Caco-2 (cell line): ENCODE measurements at regions not wholly inside any gene's neighbourhood (a gene's known extent, or its start where the extent isn't known, plus 50 kb on each side); places are given as distances from the start of the nearest gene placed in this dataset.

Source experiments
- BruUV-seq: library from RNA; stranded (reverse); fragments of 400-500 nt; replicated peaks from 2 replicates; lab custom pipeline; 2021; lab: Mats Ljungman, UMichigan
- CTCF ChIA-PET: fragments of 300-600 bp; sonication (Branson Sonifier 250); formaldehyde crosslinking; loops from one replicate; lab custom pipeline; 2022; ENCODE audit warnings: antibody characterized with exemption; lab: Charles Lee
- POLR2A ChIA-PET: fragments of 300-600 bp; sonication (Branson Sonifier 250); formaldehyde crosslinking; loops from one replicate; lab custom pipeline; 2022; ENCODE audit warnings: antibody characterized with exemption; lab: Charles Lee
- DNase-seq, 2 experiments: peaks; one replicate each; pipeline versions ENCODE4 v3.0.0 to v3.0.0-alpha.2; 2020 to 2022
- H3K27me3 ChIP-seq: replicated peaks from 2 replicates; pipeline ENCODE4 v1.6.0; 2011; ENCODE audit warnings: low read length; ENCODE audit not compliant: control insufficient read depth, insufficient read depth
- H3K36me3 ChIP-seq: 2 replicates; pipeline ENCODE4 v1.5.1; 2011; ENCODE audit warnings: low read length; ENCODE audit not compliant: control insufficient read depth, insufficient read depth
- H3K4me1 ChIP-seq: fragments of 250-450 bp; sonication (Bioruptor Pico); 2 replicates; pipeline ENCODE4 v1.5.1; 2020; ENCODE audit warnings: mild to moderate bottlenecking
- H3K4me3 ChIP-seq: 2 replicates; pipeline ENCODE4 v1.5.1; 2011; ENCODE audit warnings: low read depth, mild to moderate bottlenecking, control low read depth, low read length
- H3K9me3 ChIP-seq: fragments of 250-450 bp; sonication (Bioruptor Pico); 2 replicates; pipeline ENCODE4 v1.5.1; 2020; ENCODE audit warnings: mild to moderate bottlenecking, moderate library complexity
- H3K27ac Mint-ChIP-seq: one replicate; pipeline ENCODE4 v1.8.0; 2022; ENCODE audit warnings: mixed read lengths; ENCODE audit not compliant: unreplicated experiment
- H3K27me3 Mint-ChIP-seq: one replicate; pipeline ENCODE4 v1.8.0; 2022; ENCODE audit warnings: mixed read lengths; ENCODE audit not compliant: insufficient read depth, unreplicated experiment
- H3K36me3 Mint-ChIP-seq: one replicate; pipeline ENCODE4 v1.8.0; 2022; ENCODE audit warnings: mild to moderate bottlenecking, mixed read lengths; ENCODE audit not compliant: insufficient read depth, unreplicated experiment
- H3K4me1 Mint-ChIP-seq: one replicate; pipeline ENCODE4 v1.8.0; 2022; ENCODE audit warnings: low read depth, mixed read lengths; ENCODE audit not compliant: unreplicated experiment
- H3K4me3 Mint-ChIP-seq: one replicate; pipeline ENCODE4 v1.8.0; 2022; ENCODE audit warnings: mild to moderate bottlenecking, moderate library complexity, mixed read lengths; ENCODE audit not compliant: unreplicated experiment
- H3K9me3 Mint-ChIP-seq: one replicate; pipeline ENCODE4 v1.8.0; 2022; ENCODE audit warnings: mixed read lengths; ENCODE audit not compliant: unreplicated experiment
- intact Hi-C: fragments of 100-400 bp; cut with micrococcal nuclease; formaldehyde crosslinking; loops from one replicate; pipeline ENCODE4 v1.10.0; 2022; ENCODE audit not compliant: unreplicated experiment
- TF ChIP-seq, protein P1 (sequence below), 2 experiments: fragments of 200-600 bp in 1 of 2; IDR thresholded peaks; 1 replicate in 1 of 2; 2 replicates in 1 of 2; pipeline versions ENCODE4 v1.5.1 to v1.8.0; 2011 to 2022; ENCODE audit warnings: antibody characterized with exemption in 1 of 2, control low read depth in 1 of 2, inconsistent platforms in 1 of 2, low read depth in 1 of 2, low read length in 1 of 2, mild to moderate bottlenecking in 1 of 2, moderate library complexity in 1 of 2; ENCODE audit not compliant: insufficient read depth in 1 of 2, severe bottlenecking in 1 of 2, unreplicated experiment in 1 of 2

GRCh38 chr12:65632131-65632855, 192.0 kb upstream of the HMGA2 start:
- no peaks in the 10 kb centered on the region for H3K36me3 Mint-ChIP-seq
- Histone ChIP-seq H3K4me1 (peaks cover 37% of the 10 kb centered on the region), H3K36me3 (no peaks in the 10 kb centered on the region), H3K9me3 (no peaks in the 10 kb centered on the region), H3K4me3 (no peak overlapping the region), H3K27me3 (no peaks in the 10 kb centered on the region)
- TF ChIP-seq, protein P1, sequence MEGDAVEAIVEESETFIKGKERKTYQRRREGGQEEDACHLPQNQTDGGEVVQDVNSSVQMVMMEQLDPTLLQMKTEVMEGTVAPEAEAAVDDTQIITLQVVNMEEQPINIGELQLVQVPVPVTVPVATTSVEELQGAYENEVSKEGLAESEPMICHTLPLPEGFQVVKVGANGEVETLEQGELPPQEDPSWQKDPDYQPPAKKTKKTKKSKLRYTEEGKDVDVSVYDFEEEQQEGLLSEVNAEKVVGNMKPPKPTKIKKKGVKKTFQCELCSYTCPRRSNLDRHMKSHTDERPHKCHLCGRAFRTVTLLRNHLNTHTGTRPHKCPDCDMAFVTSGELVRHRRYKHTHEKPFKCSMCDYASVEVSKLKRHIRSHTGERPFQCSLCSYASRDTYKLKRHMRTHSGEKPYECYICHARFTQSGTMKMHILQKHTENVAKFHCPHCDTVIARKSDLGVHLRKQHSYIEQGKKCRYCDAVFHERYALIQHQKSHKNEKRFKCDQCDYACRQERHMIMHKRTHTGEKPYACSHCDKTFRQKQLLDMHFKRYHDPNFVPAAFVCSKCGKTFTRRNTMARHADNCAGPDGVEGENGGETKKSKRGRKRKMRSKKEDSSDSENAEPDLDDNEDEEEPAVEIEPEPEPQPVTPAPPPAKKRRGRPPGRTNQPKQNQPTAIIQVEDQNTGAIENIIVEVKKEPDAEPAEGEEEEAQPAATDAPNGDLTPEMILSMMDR (IDR thresholded peaks at IDR 0.05; ENCODE audit: insufficient read depth in 1 of 2, low read depth in 1 of 2, low read length in 1 of 2, severe bottlenecking in 1 of 2, unreplicated experiment in 1 of 2), result no peak
- no TSS peak for BruUV-seq
- H3K9me3 Mint-ChIP-seq, result peaks cover 8% of the 10 kb centered on the region
- ChIA-PET CTCF (interaction anchor here (1.1 kb wide), 1 partner anchor 76 kb away, joined by 3 read pairs; no protein-coding TSS in a partner anchor), POLR2A (no interaction called here)
- no peaks in the 10 kb centered on the region for H3K27me3 Mint-ChIP-seq
- no peak for DNase-seq
- intact Hi-C loops, result loop anchor here (5.0 kb wide), 1 partner anchor 315 kb away; no protein-coding TSS in a partner anchor
- H3K27ac Mint-ChIP-seq, result peak overlapping the region; percentile 60
- H3K4me1 Mint-ChIP-seq, result peaks cover 51% of the 10 kb centered on the region
- H3K4me3 Mint-ChIP-seq, result no peak overlapping the region

- no TSS peak for BruUV-seq
- Histone ChIP-seq H3K4me3 (no peak overlapping the region), H3K9me3 (no peaks in the 10 kb centered on the region), H3K27me3 (no peaks in the 10 kb centered on the region), H3K4me1 (peaks cover 37% of the 10 kb centered on the region), H3K36me3 (no peaks in the 10 kb centered on the region)
- POLR2A ChIA-PET, result no interaction called here
- Mint-ChIP-seq H3K27ac (no peak overlapping the region), H3K4me1 (peaks cover 48% of the 10 kb centered on the region), H3K9me3 (peaks cover 4% of the 10 kb centered on the region), H3K36me3 (no peaks in the 10 kb centered on the region), H3K27me3 (no peaks in the 10 kb centered on the region), H3K4me3 (no peak overlapping the region)
- CTCF ChIA-PET, result no interaction called here
- DNase-seq, result no peak
- intact Hi-C loops, result loop anchor here (5.0 kb wide), 1 partner anchor 317 kb away; no protein-coding TSS in a partner anchor
- TF ChIP-seq, protein P1 (IDR thresholded peaks at IDR 0.05; ENCODE audit: insufficient read depth in 1 of 2, low read depth in 1 of 2, low read length in 1 of 2, severe bottlenecking in 1 of 2, unreplicated experiment in 1 of 2), result no peak
Observed at GRCh38 chr12:65634061-65634460, 190.2 kb upstream of the HMGA2 start.

GRCh38 chr12:65634626-65635331, 189.5 kb upstream of the HMGA2 start:
- Mint-ChIP-seq H3K27ac (no peak overlapping the region), H3K9me3 (no peaks in the 10 kb centered on the region), H3K4me3 (no peak overlapping the region), H3K4me1 (peaks cover 42% of the 10 kb centered on the region), H3K36me3 (no peaks in the 10 kb centered on the region), H3K27me3 (no peaks in the 10 kb centered on the region)
- Histone ChIP-seq H3K4me1 (peaks cover 37% of the 10 kb centered on the region), H3K27me3 (no peaks in the 10 kb centered on the region), H3K4me3 (no peak overlapping the region), H3K36me3 (no peaks in the 10 kb centered on the region), H3K9me3 (no peaks in the 10 kb centered on the region)
- BruUV-seq, result no TSS peak
- DNase-seq, result no peak
- TF ChIP-seq, protein P1 (IDR thresholded peaks at IDR 0.05; ENCODE audit: insufficient read depth in 1 of 2, low read depth in 1 of 2, low read length in 1 of 2, severe bottlenecking in 1 of 2, unreplicated experiment in 1 of 2), result no peak
- intact Hi-C loops, result loop anchor here (5.0 kb wide), 1 partner anchor 317 kb away; no protein-coding TSS in a partner anchor
- POLR2A ChIA-PET, result no interaction called here
- CTCF ChIA-PET, result no interaction called here
